ENCODE measurements at regions not wholly inside any gene's neighbourhood (a gene's known extent, or its start where the extent isn't known, plus 50 kb on each side); places are given as distances from the start of the nearest gene placed in this dataset.

GRCh38 chr4:13704035-13704434 lies 76.5 kb upstream of the BOD1L1 start:
- TF ChIP-seq GATA3 (IDR thresholded peaks at IDR 0.05; ENCODE audit: low read depth, low read length) (no peak), GATA2 (IDR thresholded peaks at IDR 0.05; ENCODE audit: low read depth, low read length) (no peak)

All from SH-SY5Y (cell line).